ENCODE measurements at regions not wholly inside any gene's neighbourhood (a gene's known extent, or its start where the extent isn't known, plus 50 kb on each side); places are given as distances from the start of the nearest gene placed in this dataset.

- H3K9me3 ChIP-seq (ENCODE audit: control insufficient read depth, low read depth, low read length): no peaks in the 10 kb centered on the region
- no peaks in the 10 kb centered on the region for H3K36me3 ChIP-seq (ENCODE audit: control insufficient read depth in 2 of 2, extremely low read depth in 1 of 2, insufficient read depth in 2 of 2, low read length in 2 of 2)
- no peaks in the 10 kb centered on the region for H3K9me1 ChIP-seq (ENCODE audit: control insufficient read depth, extremely low read depth, insufficient read depth, low read length)
- dilution Hi-C loops (cut with MboI; ENCODE audit: extremely low pct_ligation_motif_present, low sequenced_read_pairs): no loop called here
- no peaks in the 10 kb centered on the region for H3K27me3 ChIP-seq (ENCODE audit: control insufficient read depth, extremely low read depth, insufficient read depth, low read length)
- no peaks in the 10 kb centered on the region for H4K20me1 ChIP-seq (ENCODE audit: control insufficient read depth, extremely low read depth, insufficient read depth, low read length)
- FAIRE-seq (no peak), DNase-seq (ENCODE audit: low read depth, low spot score) (no peak)
- H2AFZ ChIP-seq (ENCODE audit: control insufficient read depth, low read length): no peak overlapping the region
- no peaks in the 10 kb centered on the region for H3K79me2 ChIP-seq (ENCODE audit: control insufficient read depth, insufficient read depth, low read length)
- no peak overlapping the region for H3K9ac ChIP-seq (ENCODE audit: control insufficient read depth, extremely low read depth, insufficient read depth, low read length)
- no peak overlapping the region for H3K27ac ChIP-seq (ENCODE audit: control insufficient read depth, insufficient read depth, low read length)
- no peak for TF ChIP-seq EZH2 (IDR thresholded peaks at IDR 0.05; ENCODE audit: low read length)
- TF ChIP-seq, protein P1, sequence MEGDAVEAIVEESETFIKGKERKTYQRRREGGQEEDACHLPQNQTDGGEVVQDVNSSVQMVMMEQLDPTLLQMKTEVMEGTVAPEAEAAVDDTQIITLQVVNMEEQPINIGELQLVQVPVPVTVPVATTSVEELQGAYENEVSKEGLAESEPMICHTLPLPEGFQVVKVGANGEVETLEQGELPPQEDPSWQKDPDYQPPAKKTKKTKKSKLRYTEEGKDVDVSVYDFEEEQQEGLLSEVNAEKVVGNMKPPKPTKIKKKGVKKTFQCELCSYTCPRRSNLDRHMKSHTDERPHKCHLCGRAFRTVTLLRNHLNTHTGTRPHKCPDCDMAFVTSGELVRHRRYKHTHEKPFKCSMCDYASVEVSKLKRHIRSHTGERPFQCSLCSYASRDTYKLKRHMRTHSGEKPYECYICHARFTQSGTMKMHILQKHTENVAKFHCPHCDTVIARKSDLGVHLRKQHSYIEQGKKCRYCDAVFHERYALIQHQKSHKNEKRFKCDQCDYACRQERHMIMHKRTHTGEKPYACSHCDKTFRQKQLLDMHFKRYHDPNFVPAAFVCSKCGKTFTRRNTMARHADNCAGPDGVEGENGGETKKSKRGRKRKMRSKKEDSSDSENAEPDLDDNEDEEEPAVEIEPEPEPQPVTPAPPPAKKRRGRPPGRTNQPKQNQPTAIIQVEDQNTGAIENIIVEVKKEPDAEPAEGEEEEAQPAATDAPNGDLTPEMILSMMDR (optimal IDR thresholded peaks at IDR 0.05 in 1 of 3, IDR thresholded peaks at IDR 0.05 in 1 of 3, conservative IDR thresholded peaks at IDR 0.05 in 1 of 3; ENCODE audit: extremely low read depth in 1 of 3, insufficient read depth in 2 of 3, low read length in 3 of 3): no peak
- no peaks in the 10 kb centered on the region for H3K4me1 ChIP-seq (ENCODE audit: control insufficient read depth, extremely low read depth, insufficient read depth, low read length)
- H3K4me2 ChIP-seq (ENCODE audit: control insufficient read depth, extremely low read depth, insufficient read depth, low read depth, low read length): no peak overlapping the region
- H3K4me3 ChIP-seq (ENCODE audit: control insufficient read depth in 2 of 3, extremely low read depth in 1 of 3, insufficient read depth in 2 of 3, low read depth in 1 of 3, low read length in 3 of 3): no peak overlapping the region
These were observed 192.1 kb downstream of the GATA3 start for GRCh38 chr10:8246548-8246947.

DNA sequence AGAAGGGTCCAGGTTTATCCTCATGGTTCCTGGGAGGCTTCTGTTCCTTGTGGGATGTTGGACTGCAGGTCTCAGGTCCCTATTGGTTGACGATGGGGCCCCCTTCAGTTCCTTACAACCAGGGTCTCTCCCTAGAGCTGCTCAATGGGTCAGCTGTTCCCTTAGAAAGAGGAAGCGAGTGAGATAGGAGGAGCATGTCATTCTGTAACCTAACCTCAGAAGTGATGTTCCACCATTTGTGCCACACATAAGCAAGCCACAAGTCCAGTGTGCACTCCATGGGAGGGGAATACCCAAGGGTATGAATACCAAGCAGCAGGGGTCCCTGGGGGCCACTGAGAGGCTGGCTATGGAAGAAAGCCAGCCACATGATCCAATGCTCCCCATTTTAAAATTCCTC, 192.7 kb downstream of the GATA3 start:
- TF ChIP-seq, protein P1 (optimal IDR thresholded peaks at IDR 0.05 in 1 of 3, IDR thresholded peaks at IDR 0.05 in 1 of 3, conservative IDR thresholded peaks at IDR 0.05 in 1 of 3; ENCODE audit: extremely low read depth in 1 of 3, insufficient read depth in 2 of 3, low read length in 3 of 3): no peak
- TF ChIP-seq EZH2 (IDR thresholded peaks at IDR 0.05; ENCODE audit: low read length): no peak
- H3K27me3 ChIP-seq (ENCODE audit: control insufficient read depth, extremely low read depth, insufficient read depth, low read length): no peaks in the 10 kb centered on the region

More for the DNA sequence above, 192.7 kb downstream of the GATA3 start:
- Histone ChIP-seq H3K4me3 (ENCODE audit: control insufficient read depth in 2 of 3, extremely low read depth in 1 of 3, insufficient read depth in 2 of 3, low read depth in 1 of 3, low read length in 3 of 3) (no peak overlapping the region), H2AFZ (ENCODE audit: control insufficient read depth, low read length) (no peak overlapping the region), H4K20me1 (ENCODE audit: control insufficient read depth, extremely low read depth, insufficient read depth, low read length) (no peaks in the 10 kb centered on the region), H3K79me2 (ENCODE audit: control insufficient read depth, insufficient read depth, low read length) (no peaks in the 10 kb centered on the region), H3K4me1 (ENCODE audit: control insufficient read depth, extremely low read depth, insufficient read depth, low read length) (no peaks in the 10 kb centered on the region), H3K9ac (ENCODE audit: control insufficient read depth, extremely low read depth, insufficient read depth, low read length) (no peak overlapping the region), H3K36me3 (ENCODE audit: control insufficient read depth in 2 of 2, extremely low read depth in 1 of 2, insufficient read depth in 2 of 2, low read length in 2 of 2) (no peaks in the 10 kb centered on the region), H3K4me2 (ENCODE audit: control insufficient read depth, extremely low read depth, insufficient read depth, low read depth, low read length) (no peak overlapping the region), H3K9me3 (ENCODE audit: control insufficient read depth, low read depth, low read length) (no peaks in the 10 kb centered on the region), H3K27ac (ENCODE audit: control insufficient read depth, insufficient read depth, low read length) (no peak overlapping the region), H3K9me1 (ENCODE audit: control insufficient read depth, extremely low read depth, insufficient read depth, low read length) (no peaks in the 10 kb centered on the region)
- dilution Hi-C loops (cut with MboI; ENCODE audit: extremely low pct_ligation_motif_present, low sequenced_read_pairs): no loop called here
- no peak for FAIRE-seq
- no peak for DNase-seq (ENCODE audit: low read depth, low spot score)
